Tibial nerve (tissue), 4 donors: ENCODE measurements at regions not wholly inside any gene's neighbourhood (a gene's known extent, or its start where the extent isn't known, plus 50 kb on each side); places are given as distances from the start of the nearest gene placed in this dataset.

Source experiments
- DNase-seq, 2 donors: peaks; one replicate each; pipeline ENCODE4 v3.0.0-alpha.2; 2019; ENCODE audit warnings: low spot score in 2 of 2
- H3K27ac ChIP-seq, 4 donors: fragments of 200-600 bp; sonication (generic) in 3 of 4; one replicate each; pipeline ENCODE4 v1.5.1; 2017 to 2019; ENCODE audit warnings: mild to moderate bottlenecking in 1 of 4
- H3K27me3 ChIP-seq, 2 donors: fragments of 200-600 bp; sonication (generic) in 1 of 2; one replicate each; pipeline versions ENCODE4 v1.5.1 to v1.6.0; 2017 to 2019
- H3K36me3 ChIP-seq, 3 donors: fragments of 200-600 bp; sonication (generic); one replicate each; pipeline ENCODE4 v1.5.1; 2018 to 2019
- H3K4me1 ChIP-seq, 4 donors: fragments of 200-600 bp; sonication (generic) in 3 of 4; one replicate each; pipeline ENCODE4 v1.5.1; 2017 to 2019
- H3K4me3 ChIP-seq, 4 donors: fragments of 200-600 bp; sonication (generic) in 3 of 4; one replicate each; pipeline ENCODE4 v1.5.1; 2017 to 2019; ENCODE audit warnings: mild to moderate bottlenecking in 1 of 4, moderate library complexity in 1 of 4
- H3K9me3 ChIP-seq, 4 donors: fragments of 200-600 bp; sonication (generic) in 3 of 4; one replicate each; pipeline ENCODE4 v1.5.1; 2017 to 2019
- EP300 ChIP-seq, 2 donors: sonication (generic); formaldehyde crosslinking; IDR thresholded peaks; one replicate each; pipeline ENCODE4 v1.6.1; 2017; ENCODE audit warnings: antibody characterized with exemption in 2 of 2, mild to moderate bottlenecking in 1 of 2
- POLR2A ChIP-seq, 2 donors: fragments of 450-650 bp; IDR thresholded peaks; one replicate each; pipeline ENCODE4 v1.6.1; 2017; ENCODE audit warnings: antibody characterized with exemption in 2 of 2, mild to moderate bottlenecking in 2 of 2, moderate library complexity in 2 of 2
- WGBS, 2 donors: methylation state at CpG; one replicate each; pipeline ENCODE4 v1.1.5; 2018; 5-methylcytosine and 5-hydroxymethylcytosine counted together
- TF ChIP-seq, protein P1 (sequence below), 5 experiments: fragments of 200-600 bp in 3 of 5; fragments of 450-650 bp in 2 of 5; sonication (generic) in 3 of 5; IDR thresholded peaks; one replicate each; pipeline ENCODE4 v1.5.1; 2016 to 2019; ENCODE audit warnings: antibody characterized with exemption in 5 of 5, mild to moderate bottlenecking in 3 of 5, moderate library complexity in 2 of 5

DNA sequence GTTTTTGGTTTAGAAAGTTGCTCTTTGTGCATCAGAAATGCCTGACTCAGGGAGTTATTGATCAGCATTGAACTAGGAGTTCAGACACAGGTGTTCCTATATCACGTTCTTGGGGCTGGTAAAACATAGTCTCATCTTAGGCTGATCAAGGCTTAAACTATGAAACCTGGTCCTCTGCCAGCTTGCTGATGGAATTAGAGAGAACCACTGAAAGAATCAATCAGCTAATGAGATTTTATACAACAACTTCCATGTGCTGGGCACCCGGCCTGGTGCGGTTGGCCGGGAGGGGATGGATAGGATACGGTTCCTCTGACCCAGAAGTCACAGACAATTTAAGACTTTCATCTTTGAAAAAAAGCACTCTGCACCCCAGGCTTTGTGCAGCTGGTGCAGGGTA is 164.9 kb downstream of the RDH14 start:
- 64 to 74% methylated on average over 5 of the region's 5 CpGs for WGBS, 2 donors
- Histone ChIP-seq H3K4me1 (no peaks in the 10 kb centered on the region), H3K27ac (no peak overlapping the region), H3K36me3 (no peaks in the 10 kb centered on the region), H3K27me3 (no peaks in the 10 kb centered on the region), H3K4me3 (no peak overlapping the region), H3K9me3 (no peaks in the 10 kb centered on the region)
- no peak for DNase-seq
- TF ChIP-seq, protein P1, sequence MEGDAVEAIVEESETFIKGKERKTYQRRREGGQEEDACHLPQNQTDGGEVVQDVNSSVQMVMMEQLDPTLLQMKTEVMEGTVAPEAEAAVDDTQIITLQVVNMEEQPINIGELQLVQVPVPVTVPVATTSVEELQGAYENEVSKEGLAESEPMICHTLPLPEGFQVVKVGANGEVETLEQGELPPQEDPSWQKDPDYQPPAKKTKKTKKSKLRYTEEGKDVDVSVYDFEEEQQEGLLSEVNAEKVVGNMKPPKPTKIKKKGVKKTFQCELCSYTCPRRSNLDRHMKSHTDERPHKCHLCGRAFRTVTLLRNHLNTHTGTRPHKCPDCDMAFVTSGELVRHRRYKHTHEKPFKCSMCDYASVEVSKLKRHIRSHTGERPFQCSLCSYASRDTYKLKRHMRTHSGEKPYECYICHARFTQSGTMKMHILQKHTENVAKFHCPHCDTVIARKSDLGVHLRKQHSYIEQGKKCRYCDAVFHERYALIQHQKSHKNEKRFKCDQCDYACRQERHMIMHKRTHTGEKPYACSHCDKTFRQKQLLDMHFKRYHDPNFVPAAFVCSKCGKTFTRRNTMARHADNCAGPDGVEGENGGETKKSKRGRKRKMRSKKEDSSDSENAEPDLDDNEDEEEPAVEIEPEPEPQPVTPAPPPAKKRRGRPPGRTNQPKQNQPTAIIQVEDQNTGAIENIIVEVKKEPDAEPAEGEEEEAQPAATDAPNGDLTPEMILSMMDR (IDR thresholded peaks at IDR 0.05): no peak

DNA sequence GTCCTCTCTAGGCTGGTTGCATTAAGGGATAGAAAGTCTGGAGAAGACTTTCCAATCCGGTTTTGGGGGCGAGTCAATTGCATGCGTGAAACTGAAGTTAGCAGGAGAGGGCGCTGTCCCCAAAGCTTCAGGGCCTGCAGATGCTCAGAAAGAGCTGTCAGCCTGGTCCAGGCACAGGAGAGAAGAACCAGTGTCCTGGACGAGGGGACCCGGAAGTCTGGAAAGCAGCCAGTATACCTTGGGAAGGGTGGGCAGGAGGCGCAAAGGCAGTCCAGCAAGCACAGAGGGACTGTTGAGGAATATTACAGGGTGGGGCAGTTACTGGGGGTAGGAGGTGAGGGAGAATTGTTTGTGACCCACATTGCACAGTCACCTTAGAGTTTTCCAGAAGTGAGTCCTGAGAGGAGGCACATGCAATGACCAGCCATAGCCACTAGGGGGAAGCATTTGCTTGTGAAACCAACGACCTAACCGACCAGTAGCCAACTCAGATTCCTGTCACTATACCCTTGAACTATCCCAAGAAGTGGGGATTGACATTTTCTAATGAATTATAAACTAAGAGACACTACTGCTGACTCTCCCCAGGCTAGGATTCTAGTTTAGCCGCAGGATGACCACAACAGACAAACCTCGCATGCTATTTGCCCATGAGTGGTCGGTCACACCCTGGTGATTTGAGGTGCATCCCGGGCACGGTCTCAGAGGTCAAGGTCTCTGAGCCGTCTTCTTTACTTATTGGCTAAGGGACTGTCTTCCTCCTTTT is 172.8 kb downstream of the RDH14 start:
- TF ChIP-seq POLR2A (IDR thresholded peaks at IDR 0.05) (no peak), EP300 (IDR thresholded peaks at IDR 0.05) (no peak)
- TF ChIP-seq, protein P1 (IDR thresholded peaks at IDR 0.05): peak; percentile 72 to 98 (median 93)
- H3K36me3 ChIP-seq: no peaks in the 10 kb centered on the region
- H3K27me3 ChIP-seq: peaks cover 0 to under 1% of the 10 kb centered on the region in 2 donors
- WGBS, 2 donors: 53% methylated on average over 15 of the region's 15 CpGs
- H3K4me1 ChIP-seq: peaks cover 0 to 3% (median 0%) of the 10 kb centered on the region in 4 donors
- DNase-seq: peak; percentile 78 to 93
- H3K9me3 ChIP-seq: no peaks in the 10 kb centered on the region
- no peak overlapping the region for H3K27ac ChIP-seq
- H3K4me3 ChIP-seq: no peak overlapping the region

DNA sequence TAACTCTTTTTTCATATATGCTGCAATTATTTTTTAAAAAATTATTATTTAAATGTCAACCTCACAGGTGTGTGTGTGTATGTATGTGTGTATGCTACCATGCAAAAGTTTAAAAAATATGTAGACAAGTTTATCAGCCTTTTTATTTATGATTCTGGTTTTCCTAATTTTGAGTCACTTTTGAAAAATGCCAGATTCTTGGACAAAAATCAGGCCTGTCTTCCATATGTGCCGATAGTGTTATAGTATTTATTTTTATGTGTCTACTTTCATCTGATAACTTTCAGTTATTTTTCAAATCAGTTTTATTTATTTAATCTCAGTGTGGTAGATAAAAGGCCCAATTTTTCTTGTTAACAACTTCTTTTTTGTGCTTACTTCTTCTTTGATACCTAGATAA is 176.2 kb downstream of the RDH14 start:
- H3K4me3 ChIP-seq: no peak overlapping the region
- TF ChIP-seq, protein P1 (IDR thresholded peaks at IDR 0.05): no peak
- no peak for TF ChIP-seq POLR2A (IDR thresholded peaks at IDR 0.05)
- TF ChIP-seq EP300 (IDR thresholded peaks at IDR 0.05): no peak
- WGBS, 2 donors: 77 to 90% methylated on average over 1 of the region's 1 CpG
- no peak for DNase-seq
- peaks cover 0 to 3% (median 0%) of the 10 kb centered on the region in 4 donors for H3K4me1 ChIP-seq
- no peaks in the 10 kb centered on the region for H3K9me3 ChIP-seq
- no peaks in the 10 kb centered on the region for H3K36me3 ChIP-seq
- no peak overlapping the region for H3K27ac ChIP-seq
- H3K27me3 ChIP-seq: peaks cover 0 to 5% of the 10 kb centered on the region in 2 donors

DNA sequence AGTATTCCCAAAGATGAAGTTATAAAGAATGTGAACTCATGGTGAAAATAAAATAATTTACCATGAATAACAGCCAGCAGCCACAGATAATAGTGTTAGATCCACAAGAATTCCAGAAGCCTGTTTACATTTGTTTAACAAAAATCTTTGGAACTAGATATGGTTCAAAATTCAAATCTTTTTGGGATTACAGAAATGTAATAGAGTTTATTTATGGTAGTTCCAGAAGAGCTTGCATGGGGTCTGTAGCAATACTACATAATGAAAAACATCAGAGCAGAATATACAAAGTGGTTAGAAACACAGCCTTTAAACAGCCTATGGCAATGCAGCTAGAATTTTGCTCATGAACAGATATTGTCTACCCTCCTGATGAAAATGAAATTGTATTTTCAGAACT is 179.1 kb downstream of the RDH14 start:
- Histone ChIP-seq H3K27me3 (peaks cover 0 to 5% of the 10 kb centered on the region in 2 donors), H3K36me3 (no peaks in the 10 kb centered on the region), H3K27ac (no peak overlapping the region), H3K4me1 (no peaks in the 10 kb centered on the region), H3K9me3 (no peaks in the 10 kb centered on the region), H3K4me3 (no peak overlapping the region)
- DNase-seq: no peak
- no peak for TF ChIP-seq POLR2A (IDR thresholded peaks at IDR 0.05)
- TF ChIP-seq, protein P1 (IDR thresholded peaks at IDR 0.05): no peak

DNA sequence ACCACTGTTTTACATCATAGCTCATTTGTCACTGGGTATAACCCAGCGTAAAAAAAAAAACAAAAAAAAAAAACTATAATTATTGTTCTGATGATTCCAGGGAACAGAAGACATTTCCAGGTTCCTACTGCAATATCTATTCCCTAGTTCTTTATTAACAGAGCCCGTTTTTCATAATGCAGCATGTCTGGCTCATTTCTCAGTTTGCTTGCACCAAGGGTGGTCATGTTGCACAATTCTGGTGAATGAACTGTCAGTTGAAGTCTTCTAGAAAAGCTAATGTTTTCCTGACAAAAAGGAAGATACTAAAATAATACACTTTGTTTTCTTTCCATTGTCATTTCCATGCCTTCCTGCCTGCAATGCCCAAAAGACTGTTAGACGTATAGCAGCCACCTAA is 180.1 kb downstream of the RDH14 start:
- no peak overlapping the region for H3K4me3 ChIP-seq
- H3K4me1 ChIP-seq: no peaks in the 10 kb centered on the region
- no peak for DNase-seq
- WGBS, 2 donors: 73 to 81% methylated on average over 3 of the region's 3 CpGs
- H3K27ac ChIP-seq: no peak overlapping the region
- peaks cover 0 to 5% of the 10 kb centered on the region in 2 donors for H3K27me3 ChIP-seq
- no peaks in the 10 kb centered on the region for H3K36me3 ChIP-seq
- TF ChIP-seq POLR2A (IDR thresholded peaks at IDR 0.05) (no peak), EP300 (IDR thresholded peaks at IDR 0.05) (no peak)
- TF ChIP-seq, protein P1 (IDR thresholded peaks at IDR 0.05): no peak
- no peaks in the 10 kb centered on the region for H3K9me3 ChIP-seq
